GM12891 (cell line): ENCODE measurements at regions not wholly inside any gene's neighbourhood (a gene's known extent, or its start where the extent isn't known, plus 50 kb on each side); places are given as distances from the start of the nearest gene placed in this dataset.

Source experiments
- DNase-seq: peaks from one replicate; pipeline ENCODE4 v3.0.0; 2011; ENCODE audit warnings: low spot score; ENCODE audit not compliant: insufficient read length
- FAIRE-seq: peaks from 2 replicates; lab custom pipeline; 2011; peaks lifted over from hg19 to GRCh38; lab: Jason Lieb, UNC
- PAX5 ChIP-seq: IDR thresholded peaks from 2 replicates; pipeline ENCODE4 v1.6.1; 2011; ENCODE audit warnings: low read length, moderate library complexity, mild to moderate bottlenecking; ENCODE audit not compliant: insufficient read depth, severe bottlenecking
- POLR2A ChIP-seq: IDR thresholded peaks from 2 replicates; pipeline ENCODE4 v1.6.1; 2011; ENCODE audit warnings: low read depth, low read length, control low read depth
- POLR2AphosphoS5 ChIP-seq: IDR thresholded peaks from 2 replicates; pipeline ENCODE4 v1.6.1; 2011; ENCODE audit warnings: low read depth, low read length, control low read depth
- POU2F2 ChIP-seq: IDR thresholded peaks from 2 replicates; pipeline ENCODE4 v1.6.1; 2011; ENCODE audit warnings: low read depth, mild to moderate bottlenecking, control low read depth, low read length, moderate library complexity
- SPI1 ChIP-seq: IDR thresholded peaks from 2 replicates; pipeline ENCODE4 v1.6.1; 2011; ENCODE audit warnings: low read depth, low read length, control low read depth
- TAF1 ChIP-seq: IDR thresholded peaks from 2 replicates; pipeline ENCODE4 v1.6.1; 2011; ENCODE audit warnings: low read depth, low read length, control low read depth

DNA sequence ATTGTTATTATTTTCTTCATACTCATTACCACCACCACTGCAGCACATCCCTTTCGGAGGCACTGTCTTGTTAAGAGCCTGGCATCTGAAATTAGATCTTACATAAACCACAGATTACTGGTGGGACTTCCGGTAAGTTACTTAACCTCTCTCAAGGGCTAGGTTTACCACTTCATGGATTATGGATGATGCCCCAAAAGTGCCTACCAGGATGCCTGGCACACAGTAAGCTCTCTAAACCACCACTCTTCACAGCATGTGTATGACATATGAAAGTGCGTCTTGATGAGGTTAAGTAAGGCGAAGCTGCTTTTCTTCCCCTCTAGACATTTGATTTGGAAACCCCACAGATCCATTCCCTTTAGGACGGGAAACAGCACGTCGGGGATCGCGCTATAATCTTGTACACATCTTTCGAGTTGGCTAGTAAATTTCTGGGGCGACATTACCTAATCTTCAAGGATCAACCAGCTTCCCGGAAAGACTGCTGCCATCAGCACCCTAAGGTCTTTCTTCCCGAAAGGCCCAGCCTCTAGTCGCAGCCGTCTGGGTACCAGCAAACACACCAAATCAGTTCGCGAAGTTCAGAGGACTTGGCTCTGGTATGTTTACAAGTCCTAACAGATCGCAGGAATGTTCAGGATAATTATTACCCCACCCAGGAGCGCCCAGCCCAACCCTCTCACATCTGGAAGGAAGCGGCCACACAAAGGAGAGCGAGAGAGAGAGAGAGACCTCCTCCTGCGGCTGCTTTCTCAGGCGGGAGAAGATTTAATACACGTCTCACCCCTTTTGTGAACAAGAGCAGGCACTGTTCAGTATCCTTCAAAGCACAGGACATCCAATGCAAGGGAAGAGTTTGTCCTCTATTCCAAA is 155.1 kb upstream of the FRMD4B start:
- no peak for TF ChIP-seq POU2F2
- TF ChIP-seq TAF1: no peak
- no peak for TF ChIP-seq POLR2AphosphoS5
- no peak for TF ChIP-seq PAX5
- TF ChIP-seq SPI1: no peak
- no peak for TF ChIP-seq POLR2A
- no peak for DNase-seq

DNA sequence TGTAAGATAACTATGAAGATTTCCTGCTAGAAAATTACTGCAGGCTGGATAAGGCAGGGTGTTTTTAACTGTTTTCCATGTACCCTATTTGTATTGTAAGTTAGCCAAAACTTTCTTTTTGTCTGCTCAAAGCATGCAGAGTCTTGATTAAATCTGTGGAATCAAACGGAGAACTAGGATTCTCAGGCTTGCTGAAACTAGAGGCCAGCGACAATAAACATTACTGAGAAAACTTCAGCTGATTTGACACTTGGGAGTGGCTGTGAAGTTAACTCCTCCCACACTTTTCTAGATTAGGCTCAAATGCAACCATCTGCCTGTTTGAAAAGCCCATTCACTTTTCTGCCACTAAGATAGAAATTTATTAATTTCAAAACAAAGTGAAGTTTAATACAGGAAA is 153.2 kb upstream of the FRMD4B start:
- DNase-seq: no peak
- TF ChIP-seq POLR2A (no peak), PAX5 (no peak), POU2F2 (no peak)
- FAIRE-seq: no peak

More for the DNA sequence above, 155.1 kb upstream of the FRMD4B start:
- FAIRE-seq: no peak

DNA sequence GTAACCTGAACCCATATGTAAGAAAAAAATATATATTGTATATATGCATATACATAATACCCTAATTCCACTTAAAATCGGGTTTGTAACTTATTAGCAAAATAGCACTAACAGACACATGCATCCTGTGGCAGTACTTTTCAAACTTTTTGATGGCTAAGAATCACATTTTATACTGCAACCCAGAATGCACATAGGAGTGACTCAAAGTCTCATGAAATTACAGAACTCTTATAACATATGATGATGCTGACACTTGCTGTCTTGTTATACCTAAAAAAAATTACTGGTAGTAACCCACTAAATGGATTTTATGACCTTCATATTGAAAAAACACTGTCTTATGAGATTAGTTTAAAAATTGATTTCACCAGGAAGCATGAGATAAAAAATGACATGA is 152.4 kb upstream of the FRMD4B start:
- DNase-seq (no peak), FAIRE-seq (no peak)
- no peak for TF ChIP-seq SPI1
- TF ChIP-seq PAX5: no peak
- TF ChIP-seq POLR2A: no peak

DNA sequence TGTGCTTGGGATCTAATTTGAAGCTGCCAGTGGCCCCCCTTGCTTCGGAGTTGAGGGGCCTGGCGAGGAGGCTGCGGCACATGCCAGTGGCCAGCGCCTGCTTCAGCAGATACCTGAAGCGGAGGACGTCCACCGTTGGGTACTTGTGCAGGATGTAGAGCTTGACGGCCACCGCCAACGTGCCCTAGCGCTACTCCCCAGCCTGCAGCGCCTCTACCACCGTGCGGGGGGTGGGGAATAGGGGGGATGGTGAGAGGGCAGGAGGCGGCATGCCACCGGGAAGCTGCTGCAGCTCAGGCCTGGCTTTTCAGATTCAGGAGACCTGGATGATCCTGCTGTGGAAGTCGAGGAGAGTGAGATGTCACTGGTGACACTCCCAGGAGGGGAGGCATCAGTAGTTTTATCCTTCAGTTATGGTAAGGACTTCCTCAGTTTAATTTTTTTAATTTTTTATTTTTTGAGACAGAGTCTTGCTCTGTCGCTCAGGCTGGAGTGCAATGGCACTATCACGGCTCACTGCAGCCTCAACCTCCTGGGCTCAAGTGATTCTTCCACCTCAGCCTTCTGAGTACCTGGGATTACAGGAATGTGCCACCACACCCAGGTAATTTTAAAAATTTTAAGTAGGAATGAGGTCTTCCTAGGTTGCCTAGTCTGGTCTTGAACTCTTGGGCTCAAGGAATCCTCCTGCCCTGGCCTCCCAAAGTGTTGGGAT is 150.6 kb upstream of the FRMD4B start:
- TF ChIP-seq POU2F2 (no peak), SPI1 (no peak)
- DNase-seq (no peak), FAIRE-seq (no peak)

DNA sequence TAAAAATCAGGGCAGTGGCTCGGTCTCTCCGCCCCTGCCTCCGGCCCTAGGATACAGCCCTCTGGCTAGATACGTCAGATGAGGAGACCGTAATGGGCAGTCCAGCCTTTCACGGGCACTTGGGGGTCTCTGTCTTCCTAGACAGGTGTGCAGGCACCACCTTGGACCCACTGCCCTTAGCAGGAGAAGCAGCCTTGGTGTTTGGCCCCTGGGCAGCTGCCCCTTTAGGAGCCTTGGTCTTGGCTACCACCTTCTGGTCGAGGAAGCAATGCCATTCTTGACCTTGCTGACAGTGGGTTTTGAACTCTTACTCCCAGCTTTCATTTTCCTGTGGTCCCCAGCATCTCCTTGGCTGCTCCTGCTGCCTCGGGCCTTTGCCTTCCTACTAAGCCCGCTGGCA is 149.7 kb upstream of the FRMD4B start:
- no peak for FAIRE-seq
- no peak for DNase-seq
- no peak for TF ChIP-seq POLR2AphosphoS5
- no peak for TF ChIP-seq TAF1
- no peak for TF ChIP-seq POU2F2
- no peak for TF ChIP-seq POLR2A
- no peak for TF ChIP-seq SPI1
- TF ChIP-seq PAX5: no peak

DNA sequence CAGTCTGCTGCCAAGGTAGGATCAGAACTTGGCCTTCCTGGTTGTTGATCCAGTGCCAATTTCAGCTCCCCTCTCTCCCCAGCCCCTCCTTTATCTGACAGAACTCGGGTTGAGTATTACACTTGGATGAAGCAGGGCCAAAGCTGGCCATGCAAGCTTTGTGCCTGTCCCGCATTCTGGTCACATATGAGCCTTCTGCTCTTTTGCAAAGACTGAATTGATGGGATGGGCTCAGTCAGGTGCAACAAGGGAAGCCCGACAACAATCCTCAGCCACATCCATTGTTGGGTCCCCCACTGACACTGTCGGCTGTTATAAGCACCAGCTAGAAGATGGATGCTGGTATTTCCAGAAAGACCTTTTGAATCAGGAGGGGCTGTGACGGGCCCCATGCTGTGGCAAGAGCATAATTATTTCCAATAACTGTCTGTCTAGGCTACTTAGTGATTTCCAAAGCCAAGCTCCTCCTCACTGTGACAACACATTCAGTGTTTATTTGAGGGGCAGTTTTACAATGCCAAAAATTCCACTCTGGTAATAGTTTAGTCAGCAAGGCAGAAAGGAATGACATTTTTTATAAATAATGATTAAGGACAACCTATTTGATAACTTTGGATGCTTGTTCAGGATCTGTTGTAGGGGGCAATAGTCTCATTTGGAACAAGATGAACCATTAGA is 146.8 kb upstream of the FRMD4B start:
- no peak for FAIRE-seq
- no peak for DNase-seq
- TF ChIP-seq POLR2A (no peak), TAF1 (no peak), SPI1 (no peak), PAX5 (no peak), POLR2AphosphoS5 (no peak)

DNA sequence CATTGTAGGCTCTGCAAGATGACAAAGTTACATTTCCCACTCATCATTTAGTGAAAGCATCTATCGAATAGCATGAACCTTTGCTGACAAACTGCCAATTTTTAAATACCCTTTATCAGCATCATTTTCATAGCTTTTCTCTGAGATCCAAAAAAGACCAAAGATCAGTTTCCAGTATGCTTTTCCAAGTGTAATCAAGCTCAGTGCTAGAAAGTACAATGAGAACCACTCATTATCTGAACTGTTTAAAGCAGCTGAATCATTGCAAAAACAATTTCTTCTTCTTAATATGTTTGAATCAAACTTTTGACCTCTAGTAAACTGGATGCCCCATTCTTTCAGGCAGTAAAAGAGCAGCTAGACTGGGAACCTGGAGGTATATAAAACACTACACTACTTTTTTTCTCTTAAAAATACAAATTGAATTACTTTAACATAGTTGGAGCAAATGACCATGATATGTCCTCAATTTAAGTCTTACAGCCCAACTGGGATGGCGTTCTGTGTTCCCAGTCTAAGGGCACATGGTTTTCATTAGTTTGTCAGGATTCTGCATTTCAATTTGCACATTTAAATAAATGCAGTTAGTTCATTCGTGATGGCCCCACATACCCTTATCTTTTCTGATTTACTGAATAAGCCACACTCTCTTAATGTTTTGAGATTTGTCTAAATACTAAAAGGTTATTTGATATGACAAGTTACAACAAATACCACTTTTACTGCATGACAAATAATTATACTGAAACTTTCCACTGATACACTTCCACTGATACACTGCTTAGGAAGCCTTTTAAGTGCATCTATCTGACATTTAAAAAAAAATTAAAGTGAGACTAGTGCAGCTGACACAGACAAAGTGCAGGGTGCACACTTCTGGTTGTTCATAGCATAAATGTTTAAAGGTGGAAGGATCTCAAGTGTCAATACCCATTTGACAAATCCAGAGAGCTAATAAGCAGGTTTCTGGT is 146.0 kb upstream of the FRMD4B start:
- TF ChIP-seq POU2F2 (no peak), TAF1 (no peak), POLR2A (no peak), SPI1 (no peak), PAX5 (no peak), POLR2AphosphoS5 (no peak)
- DNase-seq (no peak), FAIRE-seq (no peak)

DNA sequence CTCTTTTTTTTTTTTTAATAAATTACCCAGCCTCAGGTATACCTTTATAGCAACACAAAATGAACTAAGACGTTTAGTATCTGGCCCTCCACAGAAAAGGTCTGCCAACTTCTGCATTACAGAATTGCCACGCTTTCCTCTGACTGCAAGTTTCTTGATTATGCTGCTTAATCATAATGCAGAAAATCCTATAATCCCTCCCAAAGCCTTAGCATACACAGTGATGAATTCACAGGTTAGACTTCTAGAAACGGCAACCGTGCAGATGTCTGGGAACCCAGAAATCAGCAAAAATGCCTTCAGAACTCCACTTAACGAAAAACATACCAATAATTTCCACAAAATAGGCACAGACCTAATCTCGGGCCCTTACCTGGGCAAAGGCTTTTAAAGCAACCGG is 144.7 kb upstream of the FRMD4B start:
- TF ChIP-seq SPI1 (no peak), PAX5 (no peak), TAF1 (no peak), POLR2AphosphoS5 (no peak), POU2F2 (no peak), POLR2A (no peak)
- FAIRE-seq (no peak), DNase-seq (no peak)

DNA sequence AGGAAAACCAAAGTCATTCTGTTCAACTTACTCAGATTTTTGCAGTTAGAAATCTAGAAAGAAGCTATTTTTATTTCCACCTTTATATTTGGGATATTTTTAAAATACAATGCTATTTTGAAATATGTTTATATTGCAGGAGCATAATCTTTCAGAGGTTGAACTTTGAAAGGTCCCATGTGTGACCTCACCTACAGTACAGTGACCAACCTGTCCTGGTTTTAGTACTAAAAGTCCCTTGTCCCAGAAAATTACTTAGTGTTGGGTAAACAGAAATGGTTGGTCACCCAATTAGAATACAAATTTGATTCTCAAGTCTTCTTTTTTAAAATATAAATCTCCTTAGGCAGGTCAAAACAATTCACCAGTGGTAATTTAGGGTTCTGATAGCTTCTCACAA is 141.6 kb upstream of the FRMD4B start:
- FAIRE-seq (no peak), DNase-seq (no peak)
- no peak for TF ChIP-seq POU2F2
- TF ChIP-seq TAF1: no peak
- TF ChIP-seq PAX5: no peak
- no peak for TF ChIP-seq POLR2A
- TF ChIP-seq POLR2AphosphoS5: no peak
- no peak for TF ChIP-seq SPI1
